NCI-H2196 (cell line): ENCODE measurements at regions not wholly inside any gene's neighbourhood (a gene's known extent, or its start where the extent isn't known, plus 50 kb on each side); places are given as distances from the start of the nearest gene placed in this dataset.
"Not testable (repeated sequence)": the region's sequence is repeated elsewhere in the genome, so short reads cannot be mapped to it uniquely, and the experiment has no call there.

Source experiments
- DNase-seq: peaks from one replicate; lab custom pipeline; 2025; ENCODE audit not compliant: unreplicated experiment; lab: John Stamatoyannopoulos, UW

DNA sequence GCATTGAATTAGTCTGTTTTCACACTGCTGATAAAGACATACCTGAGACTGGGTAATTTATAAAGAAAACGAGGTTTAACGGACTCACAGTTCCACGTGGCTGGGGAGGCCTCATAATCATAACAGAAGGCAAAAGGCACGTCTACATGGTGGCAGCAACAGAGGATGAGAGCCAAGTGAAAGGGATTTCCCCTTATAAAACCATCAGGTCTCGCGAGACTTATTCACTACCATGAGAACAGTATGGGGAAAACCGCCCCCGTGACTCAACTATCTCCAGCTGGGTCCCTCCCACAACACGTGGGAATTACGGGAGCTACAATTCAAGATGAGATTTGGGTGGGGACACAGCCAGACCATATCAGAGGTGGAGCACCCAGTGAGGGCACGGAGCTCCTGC, 442.0 kb upstream of the MYT1L start:
- not testable (repeated sequence) for DNase-seq

- DNase-seq: no peak
Observed at GRCh38 chr2:2771721-2772411, 440.8 kb upstream of the MYT1L start.

DNA sequence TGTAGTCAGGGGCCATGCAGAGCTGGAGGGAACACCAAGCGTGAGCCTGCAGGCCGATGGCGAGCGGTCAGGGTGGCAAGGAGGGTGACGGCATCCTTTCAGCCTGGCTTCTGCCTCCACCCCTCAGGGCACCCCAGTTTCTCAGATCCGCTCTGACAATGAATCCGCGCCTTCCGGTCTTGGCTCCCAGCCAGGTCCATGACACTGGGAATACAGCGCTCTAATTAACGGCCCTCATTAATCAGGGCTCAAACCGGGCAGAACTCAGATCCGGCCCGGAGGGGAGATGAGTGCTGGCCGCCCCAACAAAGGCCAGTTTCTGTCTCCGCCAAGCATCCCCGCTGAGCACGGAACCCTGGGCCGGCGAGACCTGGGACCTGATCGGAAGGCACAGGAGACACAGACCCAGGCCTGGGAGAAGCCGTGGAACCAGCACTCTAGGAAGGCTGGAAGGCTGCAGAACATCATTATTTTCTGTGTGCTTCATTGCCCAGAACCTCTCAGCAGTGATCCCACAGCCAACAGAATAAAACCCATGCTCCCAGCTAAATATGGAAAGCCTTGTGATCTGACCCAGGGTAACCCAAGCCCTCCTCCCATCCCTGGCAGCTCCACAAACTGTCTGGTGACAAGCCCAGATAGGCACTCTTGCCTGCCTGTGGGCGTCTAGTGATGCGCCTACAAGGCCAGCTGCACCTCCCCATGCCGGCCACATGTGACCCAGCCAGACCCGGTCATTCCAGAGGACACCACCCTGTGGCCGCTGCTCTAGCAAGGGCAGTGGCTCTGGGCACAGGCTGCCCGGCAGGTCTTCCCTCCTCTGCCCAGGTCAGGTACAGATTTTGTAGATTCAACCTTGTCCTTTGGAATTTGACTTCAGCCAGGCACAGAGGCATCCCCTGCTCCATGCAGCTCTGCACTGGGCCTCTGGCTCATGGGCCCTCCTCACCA, 438.7 kb upstream of the MYT1L start:
- DNase-seq: peak; percentile 37

GRCh38 chr2:2768476-2768875, 437.4 kb upstream of the MYT1L start:
- DNase-seq: no peak

GRCh38 chr2:2767837-2768236, 436.8 kb upstream of the MYT1L start:
- DNase-seq: no peak

DNA sequence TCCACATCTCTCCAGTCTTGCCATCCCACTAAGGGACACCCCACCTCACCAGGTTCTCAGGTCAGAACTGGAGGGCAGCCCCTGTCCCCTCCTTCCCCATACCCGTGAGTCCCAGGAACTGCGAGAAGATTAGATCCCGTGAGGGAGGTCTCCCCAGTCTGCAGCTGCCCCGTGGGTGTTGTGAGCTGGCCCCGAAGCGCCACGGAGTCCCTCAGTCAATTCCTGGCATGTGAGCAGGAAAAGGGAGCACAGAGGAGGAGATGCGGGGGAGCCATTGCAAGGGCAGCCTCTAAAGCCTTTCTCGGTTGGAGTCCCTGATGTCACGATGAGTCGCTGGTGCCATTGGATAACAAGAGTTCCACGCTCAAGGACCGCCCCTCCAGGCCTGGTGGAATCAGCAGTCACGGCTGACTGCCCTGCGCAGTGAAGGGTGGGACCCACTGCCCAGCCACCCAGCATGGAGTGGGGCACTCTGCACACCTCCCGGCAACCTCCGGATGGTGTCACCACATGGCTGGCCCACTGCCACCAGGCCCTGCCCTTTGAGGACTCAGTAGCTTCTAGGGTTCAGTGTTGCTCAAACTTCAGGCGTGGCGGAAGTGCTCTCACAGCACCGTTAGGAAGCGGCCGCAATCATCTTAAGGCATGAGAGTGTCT, 434.9 kb upstream of the MYT1L start:
- no peak for DNase-seq

- DNase-seq: no peak
Observed at GRCh38 chr2:2765176-2765800, 434.2 kb upstream of the MYT1L start.

- no peak for DNase-seq
Observed at GRCh38 chr2:2764739-2765138, 433.7 kb upstream of the MYT1L start.

DNA sequence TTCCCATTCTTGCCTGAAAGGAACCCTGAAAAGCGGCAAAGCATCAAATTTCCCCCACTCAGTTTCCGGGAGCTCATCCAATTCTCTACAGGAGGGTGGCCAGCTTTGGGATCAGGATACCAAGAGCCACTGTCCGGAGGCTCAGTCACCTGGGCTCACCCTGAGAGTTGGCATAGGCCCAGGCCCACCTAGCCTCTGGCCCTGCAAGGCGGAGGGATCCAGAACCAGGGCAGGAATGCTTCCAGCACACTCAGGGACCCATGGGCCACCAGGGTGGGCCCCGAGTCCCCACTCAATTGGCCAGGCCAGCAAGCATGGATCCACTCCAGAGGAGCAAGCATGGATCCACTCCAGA, 432.9 kb upstream of the MYT1L start:
- peak; percentile 82 for DNase-seq

GRCh38 chr2:2763351-2764000, 432.4 kb upstream of the MYT1L start:
- DNase-seq: peak; percentile 82

GRCh38 chr2:2762913-2763312, 431.8 kb upstream of the MYT1L start:
- no peak for DNase-seq

- DNase-seq: no peak
Observed at GRCh38 chr2:2762166-2762908, 431.3 kb upstream of the MYT1L start.

- no peak for DNase-seq
Observed at GRCh38 chr2:2758793-2759367, 427.8 kb upstream of the MYT1L start.

DNA sequence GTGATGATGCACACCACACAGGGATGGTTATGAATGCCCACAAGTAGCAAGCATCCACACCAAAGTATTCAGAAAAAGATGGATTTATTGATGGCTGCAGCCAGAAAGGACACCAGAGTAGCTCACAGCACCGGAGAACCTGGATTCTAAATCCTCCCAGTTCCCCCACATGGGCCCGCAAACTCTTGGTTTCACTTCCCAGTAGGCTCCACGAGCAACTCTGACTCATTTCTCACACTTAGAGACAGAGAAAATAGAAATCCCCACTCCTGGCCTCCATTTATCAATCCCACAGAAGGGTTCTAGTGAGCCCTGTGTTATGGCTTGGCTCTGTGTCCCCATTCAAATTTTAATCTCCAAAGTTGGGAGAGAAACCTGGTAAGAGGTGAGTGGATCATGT, 426.7 kb upstream of the MYT1L start:
- DNase-seq: no peak

- no peak for DNase-seq
Observed at GRCh38 chr2:2756886-2757285, 425.8 kb upstream of the MYT1L start.

DNA sequence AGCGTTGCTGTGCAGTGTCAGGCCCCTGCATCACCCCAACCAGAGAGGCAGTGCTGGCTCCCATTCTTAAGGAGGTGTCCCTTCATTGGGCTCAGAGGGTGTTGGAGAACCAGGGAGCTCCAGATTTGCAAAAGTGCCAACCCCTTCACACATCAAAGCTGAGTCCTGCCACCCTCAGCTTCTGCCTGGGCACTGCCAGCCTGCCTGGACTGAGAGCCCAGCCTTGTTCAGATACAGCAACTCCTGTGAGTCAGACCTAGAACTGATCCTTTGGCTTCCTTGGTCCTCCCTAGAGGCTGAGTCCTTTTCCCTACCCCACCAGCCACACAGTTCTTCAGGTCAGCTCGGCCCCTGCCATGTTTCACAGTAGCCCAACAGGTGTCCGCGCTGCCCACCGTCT, 424.9 kb upstream of the MYT1L start:
- DNase-seq: no peak

GRCh38 chr2:2754940-2755339, 423.9 kb upstream of the MYT1L start:
- DNase-seq: no peak

DNA sequence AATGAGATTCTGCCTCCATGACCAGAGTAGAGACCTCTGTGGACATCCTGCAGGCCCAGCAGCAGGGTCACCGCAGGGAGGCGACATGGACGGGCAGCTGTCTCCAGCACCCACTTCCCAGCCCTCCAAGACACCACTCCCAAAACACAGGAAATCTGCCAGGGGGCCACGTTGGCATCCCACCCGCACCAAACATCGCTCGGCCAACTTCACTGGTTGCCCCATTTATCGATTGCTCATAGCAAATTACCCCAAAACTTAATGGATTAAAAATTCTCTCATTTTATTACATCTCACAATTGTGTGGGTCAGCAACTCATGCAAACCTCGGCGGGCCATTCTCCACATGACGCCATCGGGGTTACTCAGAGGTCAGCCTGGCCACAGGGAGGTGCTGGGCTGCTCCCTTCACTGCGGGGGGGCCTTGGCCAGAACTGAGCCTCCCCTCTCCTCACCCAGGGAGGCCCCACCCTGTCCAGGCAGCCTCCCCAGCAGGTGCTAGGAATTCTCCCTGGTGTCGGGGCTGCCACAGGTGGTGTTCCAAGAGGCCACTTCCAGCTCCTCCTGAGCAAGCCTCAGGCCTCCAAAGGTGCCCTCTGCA, 420.7 kb upstream of the MYT1L start:
- DNase-seq: no peak
